Fibroblast of mammary gland (primary cell): ENCODE measurements at regions not wholly inside any gene's neighbourhood (a gene's known extent, or its start where the extent isn't known, plus 50 kb on each side); places are given as distances from the start of the nearest gene placed in this dataset.

Source experiments
- DNase-seq: peaks from one replicate; pipeline ENCODE4 v3.0.0-alpha.2; 2010; ENCODE audit warnings: low read depth
- H3K4me3 ChIP-seq: 2 replicates; pipeline ENCODE4 v1.5.1; 2011; ENCODE audit warnings: low read depth, mild to moderate bottlenecking, low read length, moderate library complexity; ENCODE audit not compliant: control insufficient read depth
- CTCF ChIP-seq: conservative IDR thresholded peaks from 2 replicates; pipeline ENCODE4 v1.5.1; 2011; ENCODE audit warnings: low read depth, low read length, inconsistent platforms; ENCODE audit not compliant: control insufficient read depth, insufficient read depth

DNA sequence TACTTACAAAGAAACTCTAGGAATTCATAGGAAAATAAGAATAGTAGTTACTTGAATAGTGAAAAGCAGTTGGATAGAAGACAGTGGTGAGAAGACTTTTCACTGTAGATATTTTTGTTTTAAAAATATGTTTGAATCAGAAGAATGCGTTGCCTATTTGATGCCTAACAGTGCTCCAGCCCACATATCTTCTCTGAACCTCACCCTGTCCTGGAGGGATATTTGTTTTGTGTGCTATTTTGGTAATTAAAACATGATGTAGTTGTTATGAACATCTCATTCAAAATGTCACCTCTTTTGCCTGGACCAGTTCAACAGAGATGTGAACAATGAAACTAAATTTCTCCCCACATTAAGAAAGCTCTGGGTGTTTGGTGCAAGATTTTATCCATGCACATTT lies 87.6 kb downstream of the CARTPT start:
- DNase-seq: no peak
- TF ChIP-seq CTCF: no peak
- H3K4me3 ChIP-seq: no peak overlapping the region

DNA sequence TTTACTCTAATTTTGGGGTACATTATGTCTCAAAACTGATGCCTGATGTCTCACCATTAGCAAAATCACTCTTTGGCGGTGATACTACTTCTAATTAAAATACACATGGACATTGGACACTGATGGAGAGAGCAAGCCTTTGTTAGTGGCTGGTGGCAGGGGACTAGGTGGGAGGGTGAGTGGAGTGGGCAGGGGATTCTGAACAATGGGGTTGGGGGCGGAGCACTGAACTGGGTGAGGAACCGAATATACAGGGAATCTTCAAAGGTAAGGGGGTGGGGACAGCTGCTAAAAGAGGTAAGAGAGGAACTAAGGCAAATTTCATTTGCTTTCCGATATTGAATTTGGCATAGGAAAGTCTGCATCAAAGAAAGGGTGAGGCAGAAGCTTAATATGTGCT lies 88.8 kb downstream of the CARTPT start:
- no peak overlapping the region for H3K4me3 ChIP-seq
- no peak for TF ChIP-seq CTCF
- no peak for DNase-seq

DNA sequence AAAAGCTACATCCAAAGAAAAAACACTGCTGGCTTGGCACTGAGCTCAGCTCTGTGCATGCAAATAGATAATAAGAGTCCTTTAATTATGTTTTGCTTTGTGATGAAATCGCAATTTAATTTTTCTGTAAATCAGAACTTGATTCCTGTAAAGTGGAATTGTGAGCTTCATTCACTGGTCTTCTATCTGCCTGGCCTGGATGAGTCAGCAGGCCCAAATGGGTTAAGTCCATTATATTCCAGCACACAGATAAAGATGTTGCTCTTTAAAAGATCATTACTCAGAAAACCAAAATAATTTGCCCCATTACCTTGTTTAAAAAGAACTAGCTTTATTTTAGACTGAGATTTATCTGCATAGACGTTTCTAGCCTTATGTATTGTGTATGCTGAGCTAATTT lies 90.4 kb downstream of the CARTPT start:
- DNase-seq: no peak
- TF ChIP-seq CTCF: no peak
- H3K4me3 ChIP-seq: no peak overlapping the region

DNA sequence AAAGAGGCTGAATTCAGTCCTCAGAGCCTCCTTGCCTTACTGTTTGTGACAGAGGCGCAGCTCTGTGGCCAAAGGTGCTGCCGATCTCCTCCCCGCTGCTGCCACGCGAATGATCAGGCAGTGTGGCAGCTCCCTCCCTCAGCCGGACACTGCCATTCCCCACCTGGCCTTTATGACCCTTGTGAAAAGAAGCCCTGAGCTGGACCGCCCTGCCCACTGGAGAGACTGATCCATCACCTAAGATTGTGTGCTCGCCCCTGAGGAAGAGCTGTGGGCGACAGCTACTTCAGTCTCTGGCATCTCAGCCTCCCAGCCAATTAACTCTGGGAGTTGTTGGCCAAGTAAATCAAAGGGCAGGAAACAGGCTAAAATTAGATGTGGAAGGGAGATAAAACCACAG lies 90.9 kb downstream of the CARTPT start:
- TF ChIP-seq CTCF: no peak
- H3K4me3 ChIP-seq: no peak overlapping the region
- no peak for DNase-seq

DNA sequence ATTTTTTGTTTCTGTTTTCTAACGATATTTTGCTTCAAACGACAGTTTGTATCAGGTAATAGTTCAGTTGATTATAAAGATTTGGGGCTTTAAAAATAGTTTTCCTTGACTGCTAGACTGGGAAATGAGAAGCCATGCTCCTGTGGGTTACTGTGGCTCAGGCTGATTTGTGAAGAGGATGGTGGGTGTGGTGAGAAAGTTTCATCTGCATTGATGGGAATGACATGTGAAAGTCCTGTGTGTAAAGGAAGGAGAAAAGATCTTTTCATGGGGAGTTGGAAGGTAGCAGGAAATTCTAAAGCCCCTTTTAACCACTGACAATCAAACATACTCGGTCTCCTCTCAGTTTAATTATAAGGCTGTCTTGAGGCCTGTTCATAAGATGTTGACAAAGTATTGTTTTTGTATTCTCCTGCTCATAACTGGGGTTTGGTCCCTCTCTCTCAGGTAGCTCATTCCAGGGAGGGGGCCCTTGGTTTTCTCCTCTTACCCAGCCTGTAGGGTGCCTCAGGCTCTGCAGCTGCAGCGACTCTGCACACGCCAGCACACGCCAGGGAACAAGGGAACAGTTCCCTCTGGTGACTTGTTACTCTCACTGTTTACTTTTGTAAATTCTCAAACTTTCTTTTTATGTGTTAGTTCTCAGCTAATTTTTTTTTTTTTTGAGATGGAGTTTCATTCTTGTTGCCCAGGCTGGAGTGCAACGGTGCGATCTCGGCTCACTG lies 91.6 kb downstream of the CARTPT start:
- no peak overlapping the region for H3K4me3 ChIP-seq
- no peak for DNase-seq
- TF ChIP-seq CTCF: no peak

DNA sequence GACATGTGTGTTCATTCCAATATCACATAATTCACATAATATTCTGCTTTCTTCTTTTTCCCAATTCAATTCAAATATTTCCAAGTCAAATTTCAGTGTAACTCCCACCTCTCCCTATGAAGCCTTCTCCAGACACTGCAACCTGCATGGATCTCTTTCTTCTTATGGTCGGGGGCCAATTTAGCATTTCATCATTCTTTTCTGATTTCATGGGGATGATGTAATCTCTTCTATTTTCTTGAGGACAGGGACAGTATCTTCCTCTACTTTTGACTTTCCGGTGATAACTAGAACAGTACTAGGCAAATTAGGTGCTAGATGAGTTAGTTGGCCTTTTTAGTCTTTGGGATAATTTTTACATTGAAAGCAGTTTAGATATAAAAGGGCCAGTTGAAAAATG lies 92.7 kb downstream of the CARTPT start:
- H3K4me3 ChIP-seq: no peak overlapping the region
- DNase-seq: no peak
- TF ChIP-seq CTCF: no peak

GRCh38 chr5:71816307-71816706 lies 97.2 kb downstream of the CARTPT start:
- no peak for DNase-seq
- no peak overlapping the region for H3K4me3 ChIP-seq
- no peak for TF ChIP-seq CTCF
